ENCODE measurements at regions not wholly inside any gene's neighbourhood (a gene's known extent, or its start where the extent isn't known, plus 50 kb on each side); places are given as distances from the start of the nearest gene placed in this dataset.

DNA sequence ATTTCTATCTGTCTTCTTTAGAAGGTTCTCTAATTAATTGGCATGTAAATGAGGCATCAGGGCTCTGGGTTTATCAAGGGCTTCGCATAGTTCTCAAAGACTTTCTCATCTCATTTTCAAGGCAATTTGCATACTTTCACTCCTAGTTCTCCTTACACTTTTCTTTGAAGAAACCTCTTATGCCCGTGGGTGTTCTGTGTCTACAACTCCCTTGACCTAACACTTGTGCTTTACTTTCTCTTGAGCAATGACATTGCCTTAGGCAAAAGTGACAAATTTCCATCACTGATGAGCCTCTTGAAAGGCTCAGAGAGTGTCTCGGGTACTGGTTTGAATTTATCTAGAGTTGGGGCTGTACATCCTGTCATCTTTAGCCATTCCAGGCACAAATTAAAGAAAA, 74.7 kb upstream of the ITPRID1 start:
- ChIA-PET CTCF (no interaction called here), POLR2A (no interaction called here)
- peaks cover 4% of the 10 kb centered on the region for H3K9me3 Mint-ChIP-seq

DNA sequence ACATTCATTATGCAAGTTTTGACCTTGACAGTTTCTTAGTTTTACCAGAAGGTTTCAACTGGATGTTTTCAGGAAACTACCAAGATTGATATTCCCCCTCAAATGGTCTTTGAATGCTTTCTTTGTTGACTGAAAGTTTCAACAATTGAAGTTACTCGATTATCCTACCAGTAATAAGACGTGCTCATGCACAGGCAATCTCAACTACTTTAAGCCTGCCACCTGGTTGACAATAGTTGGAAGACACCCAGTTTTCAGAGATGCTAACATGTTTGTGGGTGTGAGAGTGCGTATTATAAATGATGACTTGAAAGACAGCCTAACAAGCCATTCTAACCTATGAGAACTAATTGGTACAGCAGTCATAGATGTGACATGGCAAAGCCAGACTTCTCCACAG, 73.4 kb upstream of the ITPRID1 start:
- H3K9me3 ChIP-seq (ENCODE audit: control insufficient read depth in 1 of 2, insufficient read depth in 1 of 2, low read length in 2 of 2) = no peaks in the 10 kb centered on the region
- no peak overlapping the region for H3K4me3 Mint-ChIP-seq
- no peak overlapping the region for H3K27ac Mint-ChIP-seq
- DNase-seq = no peak
- TF ChIP-seq, protein P1, sequence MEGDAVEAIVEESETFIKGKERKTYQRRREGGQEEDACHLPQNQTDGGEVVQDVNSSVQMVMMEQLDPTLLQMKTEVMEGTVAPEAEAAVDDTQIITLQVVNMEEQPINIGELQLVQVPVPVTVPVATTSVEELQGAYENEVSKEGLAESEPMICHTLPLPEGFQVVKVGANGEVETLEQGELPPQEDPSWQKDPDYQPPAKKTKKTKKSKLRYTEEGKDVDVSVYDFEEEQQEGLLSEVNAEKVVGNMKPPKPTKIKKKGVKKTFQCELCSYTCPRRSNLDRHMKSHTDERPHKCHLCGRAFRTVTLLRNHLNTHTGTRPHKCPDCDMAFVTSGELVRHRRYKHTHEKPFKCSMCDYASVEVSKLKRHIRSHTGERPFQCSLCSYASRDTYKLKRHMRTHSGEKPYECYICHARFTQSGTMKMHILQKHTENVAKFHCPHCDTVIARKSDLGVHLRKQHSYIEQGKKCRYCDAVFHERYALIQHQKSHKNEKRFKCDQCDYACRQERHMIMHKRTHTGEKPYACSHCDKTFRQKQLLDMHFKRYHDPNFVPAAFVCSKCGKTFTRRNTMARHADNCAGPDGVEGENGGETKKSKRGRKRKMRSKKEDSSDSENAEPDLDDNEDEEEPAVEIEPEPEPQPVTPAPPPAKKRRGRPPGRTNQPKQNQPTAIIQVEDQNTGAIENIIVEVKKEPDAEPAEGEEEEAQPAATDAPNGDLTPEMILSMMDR (IDR thresholded peaks at IDR 0.05) = no peak
- CTCF ChIA-PET = no interaction called here
- no peak for ATAC-seq (ENCODE audit: poor library complexity)
- H3K9me3 Mint-ChIP-seq = peaks cover 3% of the 10 kb centered on the region
- no peaks in the 10 kb centered on the region for H3K4me1 Mint-ChIP-seq (ENCODE audit: low read depth)
- POLR2A ChIA-PET = no interaction called here
- H3K4me3 ChIP-seq (ENCODE audit: low read length) = no peak overlapping the region
- H3K27me3 Mint-ChIP-seq = peaks cover 7% of the 10 kb centered on the region
- no peaks in the 10 kb centered on the region for H3K36me3 ChIP-seq (ENCODE audit: insufficient read depth, low read length)
- intact Hi-C loops (cut with DNase I, micrococcal nuclease) = no loop called here
- no peak overlapping the region for H3K27ac ChIP-seq (ENCODE audit: low read depth in 1 of 2, low read length in 2 of 2)
- H3K36me3 Mint-ChIP-seq (ENCODE audit: low read depth) = no peaks in the 10 kb centered on the region
- no peaks in the 10 kb centered on the region for H3K27me3 ChIP-seq (ENCODE audit: control insufficient read depth in 1 of 2, insufficient read depth in 2 of 2, low read length in 2 of 2)
- no peaks in the 10 kb centered on the region for H3K4me1 ChIP-seq (ENCODE audit: insufficient read depth, low read length)

More for the DNA sequence above, 74.7 kb upstream of the ITPRID1 start:
- H3K36me3 Mint-ChIP-seq (ENCODE audit: low read depth) = no peaks in the 10 kb centered on the region
- H3K4me3 Mint-ChIP-seq = no peak overlapping the region
- Histone ChIP-seq H3K36me3 (ENCODE audit: insufficient read depth, low read length) (no peaks in the 10 kb centered on the region), H3K9me3 (ENCODE audit: control insufficient read depth in 1 of 2, insufficient read depth in 1 of 2, low read length in 2 of 2) (no peaks in the 10 kb centered on the region), H3K4me1 (ENCODE audit: insufficient read depth, low read length) (no peaks in the 10 kb centered on the region), H3K27me3 (ENCODE audit: control insufficient read depth in 1 of 2, insufficient read depth in 2 of 2, low read length in 2 of 2) (no peaks in the 10 kb centered on the region), H3K27ac (ENCODE audit: low read depth in 1 of 2, low read length in 2 of 2) (no peak overlapping the region), H3K4me3 (ENCODE audit: low read length) (no peak overlapping the region)
- ATAC-seq (ENCODE audit: poor library complexity) (no peak), DNase-seq (no peak)
- TF ChIP-seq, protein P1 (IDR thresholded peaks at IDR 0.05) = no peak
- intact Hi-C loops (cut with DNase I, micrococcal nuclease) = no loop called here
- H3K4me1 Mint-ChIP-seq (ENCODE audit: low read depth) = no peaks in the 10 kb centered on the region
- H3K27ac Mint-ChIP-seq = no peak overlapping the region
- H3K27me3 Mint-ChIP-seq = peaks cover 7% of the 10 kb centered on the region

DNA sequence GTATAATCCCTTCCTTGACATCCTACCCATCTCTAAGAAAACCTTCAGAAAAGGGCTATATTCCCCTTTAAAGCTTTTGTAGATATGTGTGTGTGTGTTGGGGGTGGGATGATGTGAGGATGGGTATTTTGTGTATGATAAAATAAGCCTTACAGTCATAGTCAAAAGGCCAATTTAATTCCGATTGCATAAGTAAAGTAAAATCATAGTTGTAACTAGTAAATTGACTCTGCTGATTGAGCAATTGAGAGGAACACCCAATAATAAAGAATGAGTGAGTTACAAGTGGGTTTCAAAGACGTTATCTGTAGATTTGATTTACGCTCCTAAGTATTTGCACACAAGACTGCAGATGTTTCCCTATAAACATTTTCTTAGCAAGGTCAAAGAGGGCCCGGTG, 71.3 kb upstream of the ITPRID1 start:
- no peaks in the 10 kb centered on the region for H3K36me3 Mint-ChIP-seq (ENCODE audit: low read depth)
- H3K27me3 ChIP-seq (ENCODE audit: control insufficient read depth in 1 of 2, insufficient read depth in 2 of 2, low read length in 2 of 2) = no peaks in the 10 kb centered on the region
- ChIA-PET POLR2A (no interaction called here), CTCF (no interaction called here)
- TF ChIP-seq, protein P1 (IDR thresholded peaks at IDR 0.05) = no peak
- no peak for DNase-seq
- intact Hi-C loops (cut with DNase I, micrococcal nuclease) = no loop called here
- ATAC-seq (ENCODE audit: poor library complexity) = no peak
- no peak overlapping the region for H3K27ac ChIP-seq (ENCODE audit: low read depth in 1 of 2, low read length in 2 of 2)
- no peaks in the 10 kb centered on the region for H3K4me1 Mint-ChIP-seq (ENCODE audit: low read depth)
- H3K27ac Mint-ChIP-seq = no peak overlapping the region
- H3K27me3 Mint-ChIP-seq = peaks cover 7% of the 10 kb centered on the region
- H3K4me3 Mint-ChIP-seq = no peak overlapping the region
- H3K4me1 ChIP-seq (ENCODE audit: insufficient read depth, low read length) = no peaks in the 10 kb centered on the region
- H3K9me3 ChIP-seq (ENCODE audit: control insufficient read depth in 1 of 2, insufficient read depth in 1 of 2, low read length in 2 of 2) = no peaks in the 10 kb centered on the region
- no peak overlapping the region for H3K4me3 ChIP-seq (ENCODE audit: low read length)
- H3K36me3 ChIP-seq (ENCODE audit: insufficient read depth, low read length) = no peaks in the 10 kb centered on the region
- H3K9me3 Mint-ChIP-seq = peaks cover 3% of the 10 kb centered on the region
